A549 (cell line): ENCODE measurements at regions not wholly inside any gene's neighbourhood (a gene's known extent, or its start where the extent isn't known, plus 50 kb on each side); places are given as distances from the start of the nearest gene placed in this dataset.

Experiments
- EP300 ChIP-seq, 2 experiments: fragments of >200 bp; sonication (Bioruptor Twin); formaldehyde crosslinking; IDR thresholded peaks; 2 replicates in 1 of 2; 3 replicates in 1 of 2; pipeline ENCODE4 v1.6.1; 2016 to 2017
- HOXA7 ChIP-seq: fragments of 250-450 bp; sonication (Bioruptor Pico); IDR thresholded peaks from 2 replicates; pipeline ENCODE4 v1.5.0; 2020; ENCODE audit warnings: mild to moderate bottlenecking, moderate library complexity
- KDM1A ChIP-seq: fragments of 200-600 bp; sonication (generic); IDR thresholded peaks from 2 replicates; pipeline ENCODE4 v1.6.1; 2016; ENCODE audit warnings: low read depth, mild to moderate bottlenecking
- MYC ChIP-seq: IDR thresholded peaks from 2 replicates; pipeline ENCODE4 v1.6.1; 2012; ENCODE audit warnings: mild to moderate bottlenecking, inconsistent platforms, low read length, improper control_type of control experiment, borderline replicate concordance
- NFE2L2 ChIP-seq: fragments of 150-350 bp; conservative IDR thresholded peaks from 2 replicates; pipeline ENCODE4 v1.6.1; 2014; ENCODE audit warnings: low read length
- PHF8 ChIP-seq: fragments of 200-600 bp; sonication (generic); IDR thresholded peaks from 2 replicates; pipeline ENCODE4 v1.6.1; 2016; ENCODE audit warnings: low read depth, mild to moderate bottlenecking, antibody characterized with exemption, moderate library complexity, borderline replicate concordance
- POLR2A ChIP-seq: IDR thresholded peaks from 2 replicates; pipeline ENCODE4 v1.6.1; 2012; ENCODE audit warnings: mild to moderate bottlenecking, low read length
- POLR2AphosphoS2 ChIP-seq: conservative IDR thresholded peaks from 2 replicates; pipeline ENCODE4 v1.6.1; 2012; ENCODE audit warnings: low read length, improper control_type of control experiment, inconsistent platforms
- RCOR1 ChIP-seq: fragments of 150-350 bp; IDR thresholded peaks from 2 replicates; pipeline ENCODE4 v1.6.1; 2014; ENCODE audit warnings: antibody characterized with exemption, low read length, low read depth
- RNF2 ChIP-seq: fragments of 200-600 bp; sonication (generic); IDR thresholded peaks from 2 replicates; pipeline ENCODE4 v1.6.1; 2016; ENCODE audit warnings: low read depth, mild to moderate bottlenecking, antibody characterized with exemption, moderate library complexity, borderline replicate concordance
- TF ChIP-seq, protein P1 (sequence below): fragments of >200 bp; sonication (Bioruptor Twin); formaldehyde crosslinking; IDR thresholded peaks from 3 replicates; pipeline ENCODE4 v1.5.1; 2016
- TF ChIP-seq, protein P2 (sequence below): fragments of 150-350 bp; IDR thresholded peaks from 2 replicates; pipeline ENCODE4 v1.6.1; 2014; ENCODE audit warnings: low read depth, mild to moderate bottlenecking, low read length
- TF ChIP-seq, protein P3 (sequence below): fragments of 200-600 bp; sonication (generic); IDR thresholded peaks from 2 replicates; pipeline ENCODE4 v1.6.1; 2016; ENCODE audit warnings: antibody characterized with exemption, mild to moderate bottlenecking, moderate library complexity

DNA sequence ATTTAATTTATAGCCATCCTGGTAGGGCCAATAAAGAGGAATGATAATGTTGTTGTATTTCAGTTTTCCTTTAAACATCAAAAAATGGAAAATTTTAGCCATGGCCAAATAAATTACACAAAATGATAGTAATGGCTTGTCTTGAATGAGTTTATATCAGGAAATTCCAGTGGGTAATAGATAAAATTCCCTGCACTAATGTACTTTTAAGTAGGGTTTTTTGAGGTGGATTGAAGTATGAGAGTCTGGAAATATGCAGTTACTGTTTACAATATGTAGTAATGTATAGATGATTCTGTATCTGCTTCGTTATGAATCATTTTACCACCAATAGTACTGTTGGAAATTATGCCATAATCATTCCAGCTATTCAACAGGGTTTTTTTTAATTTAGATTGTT is 219.4 kb upstream of the ROBO2 start:
- TF ChIP-seq POLR2A (no peak), MYC (no peak), KDM1A (no peak), POLR2AphosphoS2 (no peak), NFE2L2 (no peak), EP300 (IDR thresholded peaks at IDR 0.05) (no peak), RNF2 (no peak), HOXA7 (CRISPR knock-in tag) (no peak), PHF8 (no peak), RCOR1 (no peak)
- TF ChIP-seq, protein P1, sequence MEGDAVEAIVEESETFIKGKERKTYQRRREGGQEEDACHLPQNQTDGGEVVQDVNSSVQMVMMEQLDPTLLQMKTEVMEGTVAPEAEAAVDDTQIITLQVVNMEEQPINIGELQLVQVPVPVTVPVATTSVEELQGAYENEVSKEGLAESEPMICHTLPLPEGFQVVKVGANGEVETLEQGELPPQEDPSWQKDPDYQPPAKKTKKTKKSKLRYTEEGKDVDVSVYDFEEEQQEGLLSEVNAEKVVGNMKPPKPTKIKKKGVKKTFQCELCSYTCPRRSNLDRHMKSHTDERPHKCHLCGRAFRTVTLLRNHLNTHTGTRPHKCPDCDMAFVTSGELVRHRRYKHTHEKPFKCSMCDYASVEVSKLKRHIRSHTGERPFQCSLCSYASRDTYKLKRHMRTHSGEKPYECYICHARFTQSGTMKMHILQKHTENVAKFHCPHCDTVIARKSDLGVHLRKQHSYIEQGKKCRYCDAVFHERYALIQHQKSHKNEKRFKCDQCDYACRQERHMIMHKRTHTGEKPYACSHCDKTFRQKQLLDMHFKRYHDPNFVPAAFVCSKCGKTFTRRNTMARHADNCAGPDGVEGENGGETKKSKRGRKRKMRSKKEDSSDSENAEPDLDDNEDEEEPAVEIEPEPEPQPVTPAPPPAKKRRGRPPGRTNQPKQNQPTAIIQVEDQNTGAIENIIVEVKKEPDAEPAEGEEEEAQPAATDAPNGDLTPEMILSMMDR: no peak
- TF ChIP-seq, protein P2, sequence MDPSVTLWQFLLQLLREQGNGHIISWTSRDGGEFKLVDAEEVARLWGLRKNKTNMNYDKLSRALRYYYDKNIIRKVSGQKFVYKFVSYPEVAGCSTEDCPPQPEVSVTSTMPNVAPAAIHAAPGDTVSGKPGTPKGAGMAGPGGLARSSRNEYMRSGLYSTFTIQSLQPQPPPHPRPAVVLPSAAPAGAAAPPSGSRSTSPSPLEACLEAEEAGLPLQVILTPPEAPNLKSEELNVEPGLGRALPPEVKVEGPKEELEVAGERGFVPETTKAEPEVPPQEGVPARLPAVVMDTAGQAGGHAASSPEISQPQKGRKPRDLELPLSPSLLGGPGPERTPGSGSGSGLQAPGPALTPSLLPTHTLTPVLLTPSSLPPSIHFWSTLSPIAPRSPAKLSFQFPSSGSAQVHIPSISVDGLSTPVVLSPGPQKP: no peak
- TF ChIP-seq, protein P3, sequence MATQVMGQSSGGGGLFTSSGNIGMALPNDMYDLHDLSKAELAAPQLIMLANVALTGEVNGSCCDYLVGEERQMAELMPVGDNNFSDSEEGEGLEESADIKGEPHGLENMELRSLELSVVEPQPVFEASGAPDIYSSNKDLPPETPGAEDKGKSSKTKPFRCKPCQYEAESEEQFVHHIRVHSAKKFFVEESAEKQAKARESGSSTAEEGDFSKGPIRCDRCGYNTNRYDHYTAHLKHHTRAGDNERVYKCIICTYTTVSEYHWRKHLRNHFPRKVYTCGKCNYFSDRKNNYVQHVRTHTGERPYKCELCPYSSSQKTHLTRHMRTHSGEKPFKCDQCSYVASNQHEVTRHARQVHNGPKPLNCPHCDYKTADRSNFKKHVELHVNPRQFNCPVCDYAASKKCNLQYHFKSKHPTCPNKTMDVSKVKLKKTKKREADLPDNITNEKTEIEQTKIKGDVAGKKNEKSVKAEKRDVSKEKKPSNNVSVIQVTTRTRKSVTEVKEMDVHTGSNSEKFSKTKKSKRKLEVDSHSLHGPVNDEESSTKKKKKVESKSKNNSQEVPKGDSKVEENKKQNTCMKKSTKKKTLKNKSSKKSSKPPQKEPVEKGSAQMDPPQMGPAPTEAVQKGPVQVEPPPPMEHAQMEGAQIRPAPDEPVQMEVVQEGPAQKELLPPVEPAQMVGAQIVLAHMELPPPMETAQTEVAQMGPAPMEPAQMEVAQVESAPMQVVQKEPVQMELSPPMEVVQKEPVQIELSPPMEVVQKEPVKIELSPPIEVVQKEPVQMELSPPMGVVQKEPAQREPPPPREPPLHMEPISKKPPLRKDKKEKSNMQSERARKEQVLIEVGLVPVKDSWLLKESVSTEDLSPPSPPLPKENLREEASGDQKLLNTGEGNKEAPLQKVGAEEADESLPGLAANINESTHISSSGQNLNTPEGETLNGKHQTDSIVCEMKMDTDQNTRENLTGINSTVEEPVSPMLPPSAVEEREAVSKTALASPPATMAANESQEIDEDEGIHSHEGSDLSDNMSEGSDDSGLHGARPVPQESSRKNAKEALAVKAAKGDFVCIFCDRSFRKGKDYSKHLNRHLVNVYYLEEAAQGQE: no peak
